GM12878 (cell line): ENCODE measurements at regions not wholly inside any gene's neighbourhood (a gene's known extent, or its start where the extent isn't known, plus 50 kb on each side); places are given as distances from the start of the nearest gene placed in this dataset.

Source experiments
- ATAC-seq: fragments of 200-7000 bp; cut with Tn5 transposase; 3 replicates; pipeline ENCODE4 v1.9.1; 2020; ENCODE audit warnings: mild to moderate bottlenecking, moderate library complexity
- BruUV-seq: library from RNA; stranded (reverse); fragments of 400-500 nt; replicated peaks from 2 replicates; lab custom pipeline; 2021; lab: Mats Ljungman, UMichigan
- CTCF ChIA-PET: fragments of 300-600 bp; sonication (Branson Sonifier 250); formaldehyde crosslinking; extraction: SDS; loops from one replicate; lab custom pipeline; 2021; ENCODE audit warnings: inconsistent platforms; lab: Yijun Ruan, JAX
- POLR2A ChIA-PET: fragments of 350-600 bp; formaldehyde crosslinking; extraction: SDS; loops from one replicate; lab custom pipeline; 2021; ENCODE audit warnings: inconsistent platforms; lab: Charles Lee
- RAD21 ChIA-PET: fragments of 300-600 bp; sonication (Branson Sonifier 250); formaldehyde crosslinking; loops from one replicate; lab custom pipeline; 2023; ENCODE audit warnings: antibody characterized with exemption; ENCODE audit not compliant: unreplicated experiment; lab: Charles Lee
- SMC1A ChIA-PET: fragments of 300-600 bp; sonication (Branson Sonifier 250); formaldehyde crosslinking; loops from one replicate; lab custom pipeline; 2023; ENCODE audit not compliant: unreplicated experiment, uncharacterized antibody; lab: Charles Lee
- DNase-seq: peaks from one replicate; pipeline ENCODE4 v3.0.0-alpha.2; 2011; ENCODE audit warnings: low read depth, low spot score
- FAIRE-seq: peaks from 3 replicates; lab custom pipeline; 2011; peaks lifted over from hg19 to GRCh38; lab: Jason Lieb, UNC
- H2AFZ ChIP-seq: 2 replicates; pipeline ENCODE4 v1.6.0; 2011; ENCODE audit warnings: low read depth, low read length, control low read depth; ENCODE audit not compliant: control insufficient read depth
- H3K27ac ChIP-seq: 2 replicates; pipeline ENCODE4 v1.5.1; 2011; ENCODE audit warnings: control low read depth; ENCODE audit not compliant: control insufficient read depth, insufficient read depth
- H3K27me3 ChIP-seq, 2 experiments: replicated peaks in 1 of 2; 2 replicates each; pipeline versions ENCODE4 v1.6.0 to v1.6.1; 2011; ENCODE audit warnings: low read length in 1 of 2; ENCODE audit not compliant: control insufficient read depth in 2 of 2, insufficient read depth in 2 of 2
- H3K36me3 ChIP-seq, 2 experiments: 2 replicates each; pipeline ENCODE4 v1.5.1; 2011; ENCODE audit warnings: low read length in 1 of 2; ENCODE audit not compliant: control insufficient read depth in 2 of 2, insufficient read depth in 2 of 2
- H3K4me1 ChIP-seq: 2 replicates; pipeline ENCODE4 v1.6.1; 2011; ENCODE audit warnings: mild to moderate bottlenecking, low read length, moderate library complexity, mixed read lengths; ENCODE audit not compliant: control insufficient read depth, insufficient read depth
- H3K4me2 ChIP-seq: 2 replicates; pipeline ENCODE4 v1.6.0; 2011; ENCODE audit warnings: control low read depth; ENCODE audit not compliant: control insufficient read depth, insufficient read depth
- H3K4me3 ChIP-seq: fragments of 200-600 bp; sonication (generic); 2 replicates; pipeline ENCODE4 v1.5.1; 2016
- H3K79me2 ChIP-seq: 2 replicates; pipeline ENCODE4 v1.6.0; 2011; ENCODE audit warnings: low read length; ENCODE audit not compliant: control insufficient read depth, insufficient read depth
- H3K9ac ChIP-seq: 2 replicates; pipeline ENCODE4 v1.8.0; 2011; ENCODE audit warnings: low read length, control low read depth, mixed read lengths; ENCODE audit not compliant: control insufficient read depth, insufficient read depth
- H3K9me3 ChIP-seq: replicated peaks from 3 replicates; pipeline ENCODE4 v1.5.1; 2011; ENCODE audit warnings: mild to moderate bottlenecking, low read length; ENCODE audit not compliant: control insufficient read depth, insufficient read depth
- H4K20me1 ChIP-seq: 2 replicates; pipeline ENCODE4 v1.6.0; 2011; ENCODE audit not compliant: control insufficient read depth, insufficient read depth
- BACH1 ChIP-seq: fragments of 450-650 bp; IDR thresholded peaks from 2 replicates; pipeline ENCODE4 v1.6.1; 2017; ENCODE audit warnings: mild to moderate bottlenecking, borderline replicate concordance
- BCL11A ChIP-seq: IDR thresholded peaks from 2 replicates; pipeline ENCODE4 v1.6.1; 2011; ENCODE audit warnings: low read depth, low read length
- CREB1 ChIP-seq: IDR thresholded peaks from 2 replicates; pipeline ENCODE4 v1.6.1; 2012; ENCODE audit warnings: low read depth, mild to moderate bottlenecking, inconsistent platforms
- MYB ChIP-seq: fragments of 150-350 bp; IDR thresholded peaks from 2 replicates; pipeline ENCODE4 v1.6.1; 2014; ENCODE audit warnings: mild to moderate bottlenecking, low read depth, low read length, borderline replicate concordance
- NFYA ChIP-seq: IDR thresholded peaks from 2 replicates; pipeline ENCODE4 v1.6.1; 2011; ENCODE audit warnings: low read depth, mild to moderate bottlenecking, low read length, improper control_type of control experiment, borderline replicate concordance
- NFYB ChIP-seq: IDR thresholded peaks from 2 replicates; pipeline ENCODE4 v1.6.1; 2011; ENCODE audit warnings: low read depth, mild to moderate bottlenecking, low read length, improper control_type of control experiment, moderate library complexity; ENCODE audit not compliant: insufficient read depth
- POU2F2 ChIP-seq: IDR thresholded peaks from 3 replicates; pipeline ENCODE4 v1.6.1; 2011; ENCODE audit warnings: low read depth, mild to moderate bottlenecking, low read length, borderline replicate concordance
- SREBF1 ChIP-seq: IDR thresholded peaks from 2 replicates; pipeline ENCODE4 v1.6.1; 2012; ENCODE audit warnings: mild to moderate bottlenecking, low read length
- SRF ChIP-seq, 2 experiments: IDR thresholded peaks; 2 replicates each; pipeline ENCODE4 v1.6.1; 2011; ENCODE audit warnings: low read depth in 2 of 2, low read length in 2 of 2, mild to moderate bottlenecking in 1 of 2, moderate library complexity in 1 of 2
- ZNF24 ChIP-seq: fragments of 450-650 bp; IDR thresholded peaks from 2 replicates; pipeline ENCODE4 v1.6.1; 2017; ENCODE audit warnings: antibody characterized with exemption, mild to moderate bottlenecking
- WGBS: methylation state at CpG from one replicate; pipeline ENCODE4 v1.1.6; 2016; ENCODE audit warnings: low lambda C conversion rate; ENCODE audit not compliant: insufficient replicate concordance, insufficient coverage; ENCODE audit errors: missing lambda C conversion rate; 5-methylcytosine and 5-hydroxymethylcytosine counted together
- in situ Hi-C: fragments of 300-500 bp; cut with MboI; formaldehyde crosslinking; loops from 9 replicates; pipeline ENCODE4 v1.14.3; 2018; ENCODE audit warnings: mixed read lengths
- intact Hi-C: fragments of 100-400 bp; cut with micrococcal nuclease; formaldehyde crosslinking; loops from one replicate; pipeline ENCODE4 v1.14.2; 2022; ENCODE audit not compliant: unreplicated experiment
- TF ChIP-seq, protein P1 (sequence below): fragments of 150-350 bp; IDR thresholded peaks from 2 replicates; pipeline ENCODE4 v1.6.1; 2014; ENCODE audit warnings: mild to moderate bottlenecking, low read depth, low read length
- TF ChIP-seq, protein P2 (sequence below): fragments of 450-650 bp; IDR thresholded peaks from 2 replicates; pipeline ENCODE4 v1.6.1; 2017; ENCODE audit warnings: borderline replicate concordance
- TF ChIP-seq, protein P3 (sequence below): IDR thresholded peaks from 2 replicates; pipeline ENCODE4 v1.6.1; 2012; ENCODE audit warnings: improper control_type of control experiment, low read depth, low read length; ENCODE audit not compliant: insufficient replicate concordance
- TF ChIP-seq, protein P4 (sequence below): fragments of 450-650 bp; IDR thresholded peaks from 2 replicates; pipeline ENCODE4 v1.6.1; 2018; ENCODE audit warnings: borderline replicate concordance, mild to moderate bottlenecking; ENCODE audit not compliant: partially characterized antibody

DNA sequence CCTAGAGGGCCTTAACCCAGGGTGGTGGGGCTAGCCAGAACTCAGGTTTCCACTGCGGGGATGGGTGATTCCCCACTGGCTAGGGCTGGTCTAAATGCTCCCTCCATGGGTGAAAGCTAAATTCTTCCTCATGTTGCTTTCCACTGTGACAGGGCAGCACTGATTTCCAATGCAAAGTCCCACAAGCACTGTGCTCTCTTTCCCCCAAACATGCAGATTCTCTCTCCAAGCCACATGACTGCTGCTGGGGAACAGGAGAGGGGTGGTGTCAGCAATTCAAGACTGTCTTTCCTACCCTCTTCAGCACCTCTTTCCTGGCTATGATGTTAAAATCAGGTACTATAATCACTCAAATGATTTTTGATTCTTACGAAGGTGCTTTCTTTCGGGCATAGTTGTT lies 215.5 kb downstream of the RWDD3 start:
- H3K4me2 ChIP-seq = no peak overlapping the region
- ChIA-PET POLR2A (no interaction called here), CTCF (no interaction called here)
- H3K4me1 ChIP-seq = no peaks in the 10 kb centered on the region
- H3K79me2 ChIP-seq = no peaks in the 10 kb centered on the region
- TF ChIP-seq SRF (IDR thresholded peaks at IDR 0.05; ENCODE audit: low read depth in 2 of 2, low read length in 2 of 2) = no peak
- TF ChIP-seq POU2F2 = no peak
- TF ChIP-seq NFYB = no peak
- TF ChIP-seq, protein P1, sequence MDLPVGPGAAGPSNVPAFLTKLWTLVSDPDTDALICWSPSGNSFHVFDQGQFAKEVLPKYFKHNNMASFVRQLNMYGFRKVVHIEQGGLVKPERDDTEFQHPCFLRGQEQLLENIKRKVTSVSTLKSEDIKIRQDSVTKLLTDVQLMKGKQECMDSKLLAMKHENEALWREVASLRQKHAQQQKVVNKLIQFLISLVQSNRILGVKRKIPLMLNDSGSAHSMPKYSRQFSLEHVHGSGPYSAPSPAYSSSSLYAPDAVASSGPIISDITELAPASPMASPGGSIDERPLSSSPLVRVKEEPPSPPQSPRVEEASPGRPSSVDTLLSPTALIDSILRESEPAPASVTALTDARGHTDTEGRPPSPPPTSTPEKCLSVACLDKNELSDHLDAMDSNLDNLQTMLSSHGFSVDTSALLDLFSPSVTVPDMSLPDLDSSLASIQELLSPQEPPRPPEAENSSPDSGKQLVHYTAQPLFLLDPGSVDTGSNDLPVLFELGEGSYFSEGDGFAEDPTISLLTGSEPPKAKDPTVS = no peak
- TF ChIP-seq MYB = no peak
- TF ChIP-seq NFYA = no peak
- no peak for TF ChIP-seq ZNF24
- TF ChIP-seq, protein P2, sequence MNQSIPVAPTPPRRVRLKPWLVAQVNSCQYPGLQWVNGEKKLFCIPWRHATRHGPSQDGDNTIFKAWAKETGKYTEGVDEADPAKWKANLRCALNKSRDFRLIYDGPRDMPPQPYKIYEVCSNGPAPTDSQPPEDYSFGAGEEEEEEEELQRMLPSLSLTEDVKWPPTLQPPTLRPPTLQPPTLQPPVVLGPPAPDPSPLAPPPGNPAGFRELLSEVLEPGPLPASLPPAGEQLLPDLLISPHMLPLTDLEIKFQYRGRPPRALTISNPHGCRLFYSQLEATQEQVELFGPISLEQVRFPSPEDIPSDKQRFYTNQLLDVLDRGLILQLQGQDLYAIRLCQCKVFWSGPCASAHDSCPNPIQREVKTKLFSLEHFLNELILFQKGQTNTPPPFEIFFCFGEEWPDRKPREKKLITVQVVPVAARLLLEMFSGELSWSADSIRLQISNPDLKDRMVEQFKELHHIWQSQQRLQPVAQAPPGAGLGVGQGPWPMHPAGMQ = no peak
- no peak for TF ChIP-seq SREBF1
- TF ChIP-seq, protein P3, sequence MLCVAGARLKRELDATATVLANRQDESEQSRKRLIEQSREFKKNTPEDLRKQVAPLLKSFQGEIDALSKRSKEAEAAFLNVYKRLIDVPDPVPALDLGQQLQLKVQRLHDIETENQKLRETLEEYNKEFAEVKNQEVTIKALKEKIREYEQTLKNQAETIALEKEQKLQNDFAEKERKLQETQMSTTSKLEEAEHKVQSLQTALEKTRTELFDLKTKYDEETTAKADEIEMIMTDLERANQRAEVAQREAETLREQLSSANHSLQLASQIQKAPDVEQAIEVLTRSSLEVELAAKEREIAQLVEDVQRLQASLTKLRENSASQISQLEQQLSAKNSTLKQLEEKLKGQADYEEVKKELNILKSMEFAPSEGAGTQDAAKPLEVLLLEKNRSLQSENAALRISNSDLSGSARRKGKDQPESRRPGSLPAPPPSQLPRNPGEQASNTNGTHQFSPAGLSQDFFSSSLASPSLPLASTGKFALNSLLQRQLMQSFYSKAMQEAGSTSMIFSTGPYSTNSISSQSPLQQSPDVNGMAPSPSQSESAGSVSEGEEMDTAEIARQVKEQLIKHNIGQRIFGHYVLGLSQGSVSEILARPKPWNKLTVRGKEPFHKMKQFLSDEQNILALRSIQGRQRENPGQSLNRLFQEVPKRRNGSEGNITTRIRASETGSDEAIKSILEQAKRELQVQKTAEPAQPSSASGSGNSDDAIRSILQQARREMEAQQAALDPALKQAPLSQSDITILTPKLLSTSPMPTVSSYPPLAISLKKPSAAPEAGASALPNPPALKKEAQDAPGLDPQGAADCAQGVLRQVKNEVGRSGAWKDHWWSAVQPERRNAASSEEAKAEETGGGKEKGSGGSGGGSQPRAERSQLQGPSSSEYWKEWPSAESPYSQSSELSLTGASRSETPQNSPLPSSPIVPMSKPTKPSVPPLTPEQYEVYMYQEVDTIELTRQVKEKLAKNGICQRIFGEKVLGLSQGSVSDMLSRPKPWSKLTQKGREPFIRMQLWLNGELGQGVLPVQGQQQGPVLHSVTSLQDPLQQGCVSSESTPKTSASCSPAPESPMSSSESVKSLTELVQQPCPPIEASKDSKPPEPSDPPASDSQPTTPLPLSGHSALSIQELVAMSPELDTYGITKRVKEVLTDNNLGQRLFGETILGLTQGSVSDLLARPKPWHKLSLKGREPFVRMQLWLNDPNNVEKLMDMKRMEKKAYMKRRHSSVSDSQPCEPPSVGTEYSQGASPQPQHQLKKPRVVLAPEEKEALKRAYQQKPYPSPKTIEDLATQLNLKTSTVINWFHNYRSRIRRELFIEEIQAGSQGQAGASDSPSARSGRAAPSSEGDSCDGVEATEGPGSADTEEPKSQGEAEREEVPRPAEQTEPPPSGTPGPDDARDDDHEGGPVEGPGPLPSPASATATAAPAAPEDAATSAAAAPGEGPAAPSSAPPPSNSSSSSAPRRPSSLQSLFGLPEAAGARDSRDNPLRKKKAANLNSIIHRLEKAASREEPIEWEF = no peak
- no peak for TF ChIP-seq BCL11A
- TF ChIP-seq CREB1 = no peak
- TF ChIP-seq BACH1 = no peak
- TF ChIP-seq, protein P4, sequence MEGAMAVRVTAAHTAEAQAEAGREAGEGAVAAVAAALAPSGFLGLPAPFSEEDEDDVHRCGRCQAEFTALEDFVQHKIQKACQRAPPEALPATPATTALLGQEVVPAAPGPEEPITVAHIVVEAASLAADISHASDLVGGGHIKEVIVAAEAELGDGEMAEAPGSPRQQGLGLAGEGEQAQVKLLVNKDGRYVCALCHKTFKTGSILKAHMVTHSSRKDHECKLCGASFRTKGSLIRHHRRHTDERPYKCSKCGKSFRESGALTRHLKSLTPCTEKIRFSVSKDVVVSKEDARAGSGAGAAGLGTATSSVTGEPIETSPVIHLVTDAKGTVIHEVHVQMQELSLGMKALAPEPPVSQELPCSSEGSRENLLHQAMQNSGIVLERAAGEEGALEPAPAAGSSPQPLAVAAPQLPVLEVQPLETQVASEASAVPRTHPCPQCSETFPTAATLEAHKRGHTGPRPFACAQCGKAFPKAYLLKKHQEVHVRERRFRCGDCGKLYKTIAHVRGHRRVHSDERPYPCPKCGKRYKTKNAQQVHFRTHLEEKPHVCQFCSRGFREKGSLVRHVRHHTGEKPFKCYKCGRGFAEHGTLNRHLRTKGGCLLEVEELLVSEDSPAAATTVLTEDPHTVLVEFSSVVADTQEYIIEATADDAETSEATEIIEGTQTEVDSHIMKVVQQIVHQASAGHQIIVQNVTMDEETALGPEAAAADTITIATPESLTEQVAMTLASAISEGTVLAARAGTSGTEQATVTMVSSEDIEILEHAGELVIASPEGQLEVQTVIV = no peak
- TF ChIP-seq, all 136 proteins: peak for 0
- Histone ChIP-seq H3K36me3 (no peaks in the 10 kb centered on the region), H4K20me1 (no peaks in the 10 kb centered on the region), H3K27me3 (no peaks in the 10 kb centered on the region), H3K9ac (no peak overlapping the region), H2AFZ (no peak overlapping the region), H3K4me3 (no peak overlapping the region), H3K9me3 (no peaks in the 10 kb centered on the region), H3K27ac (no peak overlapping the region)
- BruUV-seq = no TSS peak
- FAIRE-seq (no peak), DNase-seq (no peak), ATAC-seq (no peak)
- 35% methylated on average over 3 of the region's 3 CpGs for whole genome bisulfite sequencing
- intact Hi-C loops = no loop called here
- RAD21 ChIA-PET = no interaction called here
- in situ Hi-C loops = no loop called here
- SMC1A ChIA-PET = no interaction called here
